HepG2 (cell line): ENCODE measurements at regions not wholly inside any gene's neighbourhood (a gene's known extent, or its start where the extent isn't known, plus 50 kb on each side); places are given as distances from the start of the nearest gene placed in this dataset.

Experiments used
- ATAC-seq: fragments of 200-7000 bp; cut with Tn5 transposase; 3 replicates; pipeline ENCODE4 v1.9.1; 2020; ENCODE audit warnings: mild to moderate bottlenecking, moderate library complexity
- BruUV-seq: library from RNA; stranded (reverse); fragments of 400-500 nt; replicated peaks from 2 replicates; lab custom pipeline; 2021; lab: Mats Ljungman, UMichigan
- CTCF ChIA-PET: fragments of 300-600 bp; formaldehyde crosslinking; extraction: SDS; loops from one replicate; lab custom pipeline; 2021; ENCODE audit warnings: low total read pairs, inconsistent platforms, low intra/inter-chr PET ratio; lab: Yijun Ruan, JAX
- POLR2A ChIA-PET: fragments of 350-600 bp; sonication (Branson Sonifier 250); formaldehyde crosslinking; loops from one replicate; lab custom pipeline; 2020; ENCODE audit warnings: antibody characterized with exemption, inconsistent platforms; lab: Yijun Ruan, JAX
- DNase-seq: peaks from one replicate; pipeline ENCODE4 v3.0.0-alpha.2; 2015; ENCODE audit warnings: low spot score
- FAIRE-seq: peaks from 3 replicates; lab custom pipeline; 2011; peaks lifted over from hg19 to GRCh38; lab: Jason Lieb, UNC
- H2AFZ ChIP-seq: one replicate; pipeline ENCODE4 v1.6.1; 2011; ENCODE audit warnings: low read length, inconsistent platforms
- H3K27ac ChIP-seq: fragments of 300-600 bp; 3 replicates; pipeline ENCODE4 v1.8.0; 2011; ENCODE audit warnings: mixed run types, mild to moderate bottlenecking, mixed read lengths, low read length, inconsistent platforms; ENCODE audit not compliant: insufficient read depth; ENCODE audit errors: extremely low read length
- H3K27me3 ChIP-seq, 2 experiments: fragments of 200-600 bp in 1 of 2; 2 replicates in 1 of 2; 3 replicates in 1 of 2; pipeline versions ENCODE4 v1.6.0 to v1.8.0; 2011; ENCODE audit warnings: low read length in 2 of 2, mild to moderate bottlenecking in 2 of 2, moderate library complexity in 2 of 2, inconsistent platforms in 1 of 2; ENCODE audit not compliant: insufficient read depth in 2 of 2, control insufficient read depth in 1 of 2
- H3K36me3 ChIP-seq, 2 experiments: fragments of 200-600 bp in 1 of 2; replicated peaks in 1 of 2; 2 replicates in 1 of 2; 3 replicates in 1 of 2; pipeline versions ENCODE4 v1.5.1 to v1.8.0; 2011; ENCODE audit warnings: low read length in 2 of 2, inconsistent platforms in 1 of 2; ENCODE audit not compliant: insufficient read depth in 2 of 2, control insufficient read depth in 1 of 2
- H3K4me1 ChIP-seq: 2 replicates; pipeline ENCODE4 v1.5.1; 2012; ENCODE audit warnings: low read length, inconsistent platforms; ENCODE audit not compliant: insufficient read depth
- H3K4me2 ChIP-seq: 2 replicates; pipeline ENCODE4 v1.6.0; 2011; ENCODE audit warnings: low read depth, low read length, inconsistent platforms
- H3K4me3 ChIP-seq, 3 experiments: fragments of 200-600 bp in 1 of 3; sonication (generic), shearing (Covaris generic) in 1 of 3; replicated peaks in 1 of 3; 2 replicates each; pipeline ENCODE4 v1.5.1; 2011 to 2016; ENCODE audit warnings: low read length in 3 of 3, inconsistent platforms in 2 of 3, low read depth in 2 of 3, mild to moderate bottlenecking in 2 of 3, control low read depth in 1 of 3, mixed read lengths in 1 of 3; ENCODE audit not compliant: insufficient read depth in 1 of 3
- H3K79me2 ChIP-seq: one replicate; pipeline ENCODE4 v1.6.1; 2011; ENCODE audit warnings: low read length, inconsistent platforms; ENCODE audit not compliant: insufficient read depth
- H3K9ac ChIP-seq: 2 replicates; pipeline ENCODE4 v1.6.0; 2011; ENCODE audit warnings: mild to moderate bottlenecking, low read depth, low read length, inconsistent platforms; ENCODE audit not compliant: insufficient read depth
- H3K9me3 ChIP-seq: 2 replicates; pipeline ENCODE4 v1.5.1; 2012; ENCODE audit warnings: mild to moderate bottlenecking, low read length
- H4K20me1 ChIP-seq: 2 replicates; pipeline ENCODE4 v1.6.0; 2011; ENCODE audit warnings: inconsistent platforms, mild to moderate bottlenecking, low read length, moderate library complexity; ENCODE audit not compliant: insufficient read depth
- MAFK ChIP-seq, 2 experiments: IDR thresholded peaks in 1 of 2; conservative IDR thresholded peaks in 1 of 2; 2 replicates each; pipeline ENCODE4 v1.6.1; 2011; ENCODE audit warnings: improper control_type of control experiment in 2 of 2, low read length in 2 of 2
- ZXDC ChIP-seq: sonication (generic); formaldehyde crosslinking; IDR thresholded peaks from 2 replicates; pipeline ENCODE4 v1.5.0; 2020; ENCODE audit warnings: mild to moderate bottlenecking, missing genetic modification reagents
- WGBS: methylation state at CpG from one replicate; pipeline ENCODE4 v1.1.6; 2017; ENCODE audit warnings: low lambda C conversion rate; 5-methylcytosine and 5-hydroxymethylcytosine counted together
- in situ Hi-C: cut with HindIII; loops from 2 replicates; pipeline ENCODE4 v1.10.0; 2017; ENCODE audit warnings: low pct_unique_long_range_greater_than_20kb; ENCODE audit not compliant: extremely low pct_ligation_motif_present
- intact Hi-C: fragments of 100-400 bp; cut with micrococcal nuclease; formaldehyde crosslinking; loops from one replicate; pipeline ENCODE4 v1.10.0; 2022; ENCODE audit not compliant: unreplicated experiment
- TF ChIP-seq, protein P1 (sequence below), 2 experiments: sonication (generic) in 1 of 2; formaldehyde crosslinking in 1 of 2; IDR thresholded peaks; 2 replicates each; pipeline versions ENCODE4 v1.4.0 to v1.6.1; 2018 to 2020; ENCODE audit warnings: missing genetic modification reagents in 2 of 2, borderline replicate concordance in 1 of 2, low read depth in 1 of 2, mild to moderate bottlenecking in 1 of 2, missing biosample characterization in 1 of 2
- TF ChIP-seq, protein P2 (sequence below): sonication (generic); formaldehyde crosslinking; IDR thresholded peaks from 2 replicates; pipeline ENCODE4 v1.4.0; 2020; ENCODE audit warnings: mild to moderate bottlenecking, missing genetic modification reagents

GRCh38 chr20:39602649-39603048 is 640.5 kb downstream of the DHX35 start:
- 0% methylated on average over 2 of the region's 2 CpGs for WGBS
- ATAC-seq: no peak
- peak in 1 of 2 experiments; percentile 35; a peak in 1 of 4 replicates for TF ChIP-seq MAFK (conservative IDR thresholded peaks at IDR 0.05 in 1 of 2, IDR thresholded peaks at IDR 0.05 in 1 of 2; ENCODE audit: low read length in 2 of 2)
- TF ChIP-seq, protein P1, sequence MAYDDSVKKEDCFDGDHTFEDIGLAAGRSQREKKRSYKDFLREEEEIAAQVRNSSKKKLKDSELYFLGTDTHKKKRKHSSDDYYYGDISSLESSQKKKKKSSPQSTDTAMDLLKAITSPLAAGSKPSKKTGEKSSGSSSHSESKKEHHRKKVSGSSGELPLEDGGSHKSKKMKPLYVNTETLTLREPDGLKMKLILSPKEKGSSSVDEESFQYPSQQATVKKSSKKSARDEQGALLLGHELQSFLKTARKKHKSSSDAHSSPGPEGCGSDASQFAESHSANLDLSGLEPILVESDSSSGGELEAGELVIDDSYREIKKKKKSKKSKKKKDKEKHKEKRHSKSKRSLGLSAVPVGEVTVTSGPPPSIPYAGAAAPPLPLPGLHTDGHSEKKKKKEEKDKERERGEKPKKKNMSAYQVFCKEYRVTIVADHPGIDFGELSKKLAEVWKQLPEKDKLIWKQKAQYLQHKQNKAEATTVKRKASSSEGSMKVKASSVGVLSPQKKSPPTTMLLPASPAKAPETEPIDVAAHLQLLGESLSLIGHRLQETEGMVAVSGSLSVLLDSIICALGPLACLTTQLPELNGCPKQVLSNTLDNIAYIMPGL (CRISPR knock-in tag; IDR thresholded peaks at IDR 0.05; ENCODE audit: borderline replicate concordance in 1 of 2, low read depth in 1 of 2): no peak
- FAIRE-seq: no peak
- POLR2A ChIA-PET: no interaction called here
- Histone ChIP-seq H3K36me3 (no peaks in the 10 kb centered on the region), H2AFZ (no peak overlapping the region), H3K79me2 (no peaks in the 10 kb centered on the region), H3K27ac (no peak overlapping the region), H3K9me3 (peaks cover 73% of the 10 kb centered on the region), H3K9ac (no peak overlapping the region), H3K4me3 (no peak overlapping the region), H4K20me1 (no peaks in the 10 kb centered on the region), H3K4me1 (no peaks in the 10 kb centered on the region), H3K4me2 (no peak overlapping the region), H3K27me3 (no peaks in the 10 kb centered on the region)
- no TSS peak for BruUV-seq
- CTCF ChIA-PET: no interaction called here
- intact Hi-C loops (loop anchor here (5.0 kb wide), 1 partner anchor 1675 kb away; no protein-coding TSS in a partner anchor), in situ Hi-C loops (no loop called here)
- no peak for DNase-seq

- CTCF ChIA-PET: no interaction called here
- POLR2A ChIA-PET: no interaction called here
- TF ChIP-seq, protein P2, sequence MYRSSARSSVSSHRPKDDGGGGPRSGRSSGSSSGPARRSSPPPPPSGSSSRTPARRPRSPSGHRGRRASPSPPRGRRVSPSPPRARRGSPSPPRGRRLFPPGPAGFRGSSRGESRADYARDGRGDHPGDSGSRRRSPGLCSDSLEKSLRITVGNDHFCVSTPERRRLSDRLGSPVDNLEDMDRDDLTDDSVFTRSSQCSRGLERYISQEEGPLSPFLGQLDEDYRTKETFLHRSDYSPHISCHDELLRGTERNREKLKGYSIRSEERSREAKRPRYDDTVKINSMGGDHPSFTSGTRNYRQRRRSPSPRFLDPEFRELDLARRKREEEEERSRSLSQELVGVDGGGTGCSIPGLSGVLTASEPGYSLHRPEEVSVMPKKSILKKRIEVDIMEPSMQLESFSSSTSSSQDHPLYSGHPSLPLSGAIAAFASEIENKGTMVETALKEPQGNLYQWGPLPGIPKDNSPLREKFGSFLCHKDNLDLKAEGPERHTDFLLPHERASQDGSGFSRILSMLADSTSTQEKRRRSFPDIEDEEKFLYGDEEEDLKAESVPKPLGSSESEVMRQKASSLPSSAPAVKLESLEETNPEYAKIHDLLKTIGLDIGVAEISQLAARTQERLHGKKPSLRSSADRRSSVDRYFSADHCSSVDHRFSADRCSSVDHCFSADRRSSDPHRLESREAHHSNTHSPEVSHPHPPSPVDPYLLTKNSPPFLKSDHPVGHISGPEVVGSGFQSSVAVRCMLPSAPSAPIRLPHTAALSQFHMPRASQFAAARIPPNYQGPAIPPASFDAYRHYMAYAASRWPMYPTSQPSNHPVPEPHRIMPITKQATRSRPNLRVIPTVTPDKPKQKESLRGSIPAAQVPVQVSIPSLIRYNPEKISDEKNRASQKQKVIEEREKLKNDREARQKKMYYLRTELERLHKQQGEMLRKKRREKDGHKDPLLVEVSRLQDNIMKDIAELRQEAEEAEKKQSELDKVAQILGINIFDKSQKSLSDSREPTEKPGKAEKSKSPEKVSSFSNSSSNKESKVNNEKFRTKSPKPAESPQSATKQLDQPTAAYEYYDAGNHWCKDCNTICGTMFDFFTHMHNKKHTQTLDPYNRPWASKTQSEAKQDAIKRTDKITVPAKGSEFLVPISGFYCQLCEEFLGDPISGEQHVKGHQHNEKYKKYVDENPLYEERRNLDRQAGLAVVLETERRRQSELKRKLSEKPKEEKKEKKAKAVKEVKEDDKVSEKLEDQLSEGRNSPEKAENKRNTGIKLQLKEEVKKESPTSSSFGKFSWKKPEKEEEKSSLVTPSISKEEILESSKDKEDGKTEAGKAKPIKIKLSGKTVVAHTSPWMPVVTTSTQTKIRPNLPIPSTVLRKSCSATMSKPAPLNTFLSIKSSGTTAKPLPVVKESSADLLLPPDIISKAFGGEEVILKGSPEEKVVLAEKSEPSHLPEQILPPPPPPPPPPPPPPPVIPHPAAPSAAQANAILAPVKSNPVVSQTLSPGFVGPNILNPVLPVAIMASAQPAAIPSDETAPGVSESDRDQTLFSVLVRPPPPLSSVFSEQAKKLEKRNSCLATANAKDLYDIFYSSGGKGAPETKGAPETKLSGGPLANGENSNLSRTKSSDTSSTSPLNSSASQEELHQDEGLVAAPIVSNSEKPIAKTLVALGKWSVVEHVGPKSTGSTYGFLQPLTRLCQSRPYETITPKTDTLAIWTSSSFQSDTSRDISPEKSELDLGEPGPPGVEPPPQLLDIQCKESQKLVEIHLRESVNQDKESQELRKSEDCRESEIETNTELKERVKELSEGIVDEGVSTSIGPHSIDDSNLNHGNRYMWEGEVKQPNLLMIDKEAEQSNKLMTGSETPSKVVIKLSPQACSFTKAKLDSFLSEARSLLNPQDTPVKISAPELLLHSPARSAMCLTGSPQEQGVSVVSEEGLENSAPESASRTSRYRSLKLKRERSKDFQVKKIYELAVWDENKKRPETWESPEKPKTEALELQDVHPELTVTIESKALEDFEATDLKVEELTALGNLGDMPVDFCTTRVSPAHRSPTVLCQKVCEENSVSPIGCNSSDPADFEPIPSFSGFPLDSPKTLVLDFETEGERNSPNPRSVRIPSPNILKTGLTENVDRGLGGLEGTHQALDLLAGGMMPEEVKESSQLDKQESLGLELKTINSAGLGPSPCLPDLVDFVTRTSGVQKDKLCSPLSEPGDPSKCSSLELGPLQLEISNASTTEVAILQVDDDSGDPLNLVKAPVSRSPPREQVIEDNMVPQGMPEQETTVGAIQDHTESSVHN (CRISPR knock-in tag): no peak
- TF ChIP-seq ZXDC: no peak
These were observed 638.7 kb downstream of the DHX35 start for GRCh38 chr20:39600871-39601270.

More at GRCh38 chr20:39600871-39601270, 638.7 kb downstream of the DHX35 start:
- Histone ChIP-seq H3K4me1 (no peaks in the 10 kb centered on the region), H3K36me3 (no peaks in the 10 kb centered on the region), H2AFZ (no peak overlapping the region), H3K4me2 (no peak overlapping the region), H3K4me3 (no peak overlapping the region), H3K79me2 (no peaks in the 10 kb centered on the region), H3K9ac (no peak overlapping the region), H4K20me1 (no peaks in the 10 kb centered on the region), H3K9me3 (peaks cover 60% of the 10 kb centered on the region), H3K27me3 (no peaks in the 10 kb centered on the region), H3K27ac (no peak overlapping the region)
- intact Hi-C loops: loop anchor here (5.0 kb wide), 1 partner anchor 1676 kb away; no protein-coding TSS in a partner anchor
- DNase-seq (no peak), FAIRE-seq (no peak), ATAC-seq (no peak)
- WGBS: 2% methylated on average over 3 of the region's 3 CpGs
- BruUV-seq: no TSS peak
- in situ Hi-C loops: no loop called here
